Endothelial cell (in vitro differentiated cells): ENCODE measurements at regions not wholly inside any gene's neighbourhood (a gene's known extent, or its start where the extent isn't known, plus 50 kb on each side); places are given as distances from the start of the nearest gene placed in this dataset.

Source experiments
- DNase-seq: peaks from one replicate; pipeline ENCODE4 v3.0.0; 2021; ENCODE audit warnings: low spot score
- H3K27ac Mint-ChIP-seq: one replicate; pipeline ENCODE4 v1.8.0; 2021; ENCODE audit warnings: mixed read lengths, inconsistent platforms; ENCODE audit not compliant: unreplicated experiment
- H3K27me3 Mint-ChIP-seq: one replicate; pipeline ENCODE4 v1.8.0; 2021; ENCODE audit warnings: mild to moderate bottlenecking, moderate library complexity, mixed read lengths, inconsistent platforms; ENCODE audit not compliant: unreplicated experiment
- H3K36me3 Mint-ChIP-seq: one replicate; pipeline ENCODE4 v1.8.0; 2021; ENCODE audit warnings: mild to moderate bottlenecking, low read depth, mixed read lengths, inconsistent platforms; ENCODE audit not compliant: unreplicated experiment
- H3K4me1 Mint-ChIP-seq: one replicate; pipeline ENCODE4 v1.8.0; 2021; ENCODE audit warnings: mild to moderate bottlenecking, mixed read lengths, inconsistent platforms; ENCODE audit not compliant: unreplicated experiment
- H3K4me3 Mint-ChIP-seq: one replicate; pipeline ENCODE4 v1.8.0; 2021; ENCODE audit warnings: mild to moderate bottlenecking, mixed read lengths, inconsistent platforms; ENCODE audit not compliant: unreplicated experiment
- H3K9me3 Mint-ChIP-seq: one replicate; pipeline ENCODE4 v1.8.0; 2021; ENCODE audit warnings: mixed read lengths, inconsistent platforms; ENCODE audit not compliant: unreplicated experiment
- CTCF ChIP-seq: fragments of 200-600 bp; sonication (generic); IDR thresholded peaks from one replicate; pipeline ENCODE4 v1.5.0; 2021; ENCODE audit warnings: antibody characterized with exemption; ENCODE audit not compliant: unreplicated experiment

- DNase-seq: no peak
- Mint-ChIP-seq H3K4me1 (peaks cover 3% of the 10 kb centered on the region), H3K4me3 (no peak overlapping the region), H3K9me3 (no peaks in the 10 kb centered on the region), H3K27ac (no peak overlapping the region), H3K36me3 (peaks cover 4% of the 10 kb centered on the region), H3K27me3 (no peaks in the 10 kb centered on the region)
- no peak for TF ChIP-seq CTCF
Observed at GRCh38 chr7:116348346-116348745, 138.0 kb downstream of the TES start.

DNA sequence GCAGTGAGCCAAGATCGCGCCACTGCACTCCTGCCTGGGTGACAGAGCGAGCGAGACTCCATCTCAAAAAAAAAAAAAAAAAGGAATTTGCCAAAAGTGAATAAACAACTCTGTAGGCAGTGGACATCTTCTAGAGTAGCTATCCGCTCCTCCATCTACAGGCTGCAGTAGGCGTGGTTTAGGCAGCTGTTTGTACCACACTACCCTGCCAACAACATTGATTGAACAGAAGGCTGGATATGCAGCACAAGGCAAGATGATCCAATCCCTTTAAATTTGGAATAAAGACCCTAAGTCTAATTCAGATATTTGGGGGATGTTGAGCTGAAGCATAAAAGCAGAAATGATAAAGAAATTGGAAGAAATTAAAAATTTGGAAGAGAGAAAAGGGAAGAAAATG lies 141.6 kb downstream of the TES start:
- Mint-ChIP-seq H3K4me1 (peaks cover 35% of the 10 kb centered on the region), H3K4me3 (no peak overlapping the region), H3K36me3 (peaks cover 4% of the 10 kb centered on the region), H3K27ac (no peak overlapping the region), H3K27me3 (peaks cover 2% of the 10 kb centered on the region), H3K9me3 (no peaks in the 10 kb centered on the region)
- no peak for TF ChIP-seq CTCF
- DNase-seq: no peak

DNA sequence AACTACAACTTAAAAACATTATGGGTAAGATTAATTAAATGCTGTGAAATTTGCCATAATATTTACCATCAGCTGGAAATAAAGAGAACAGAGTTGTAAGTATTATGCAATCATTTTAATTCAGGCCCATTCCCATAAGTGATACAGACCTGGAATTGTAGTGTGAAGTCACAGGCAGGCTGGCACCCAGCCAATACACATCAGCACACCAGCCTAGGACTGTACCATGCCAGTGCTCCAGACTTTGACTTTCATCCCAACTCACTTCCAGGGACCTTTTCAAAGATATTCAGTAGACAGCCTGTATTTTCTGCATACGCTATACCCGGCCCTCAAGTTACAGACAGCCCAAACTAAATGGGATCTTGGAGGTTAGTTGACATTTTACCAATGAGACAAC lies 143.3 kb downstream of the TES start:
- peaks cover 2% of the 10 kb centered on the region for H3K27me3 Mint-ChIP-seq
- H3K4me1 Mint-ChIP-seq: peaks cover 43% of the 10 kb centered on the region
- no peaks in the 10 kb centered on the region for H3K9me3 Mint-ChIP-seq
- H3K36me3 Mint-ChIP-seq: peaks cover 4% of the 10 kb centered on the region
- no peak overlapping the region for H3K4me3 Mint-ChIP-seq
- peak overlapping the region; percentile 88 for H3K27ac Mint-ChIP-seq
- no peak for TF ChIP-seq CTCF
- no peak for DNase-seq

- Mint-ChIP-seq H3K4me3 (no peak overlapping the region), H3K4me1 (peaks cover 43% of the 10 kb centered on the region), H3K9me3 (no peaks in the 10 kb centered on the region), H3K36me3 (peaks cover under 1% of the 10 kb centered on the region), H3K27me3 (peaks cover 2% of the 10 kb centered on the region), H3K27ac (peak overlapping the region; percentile 88)
- DNase-seq: no peak
- no peak for TF ChIP-seq CTCF
Observed at GRCh38 chr7:116354171-116354545, 143.8 kb downstream of the TES start.

GRCh38 chr7:116354546-116355423 lies 144.4 kb downstream of the TES start:
- no peak for TF ChIP-seq CTCF
- peak overlapping the region; percentile 6 for H3K4me3 Mint-ChIP-seq

More at GRCh38 chr7:116354546-116355423, 144.4 kb downstream of the TES start:
- DNase-seq: peak; percentile 17
- peaks cover 43% of the 10 kb centered on the region for H3K4me1 Mint-ChIP-seq
- no peaks in the 10 kb centered on the region for H3K36me3 Mint-ChIP-seq
- H3K27me3 Mint-ChIP-seq: peaks cover 2% of the 10 kb centered on the region
- H3K27ac Mint-ChIP-seq: peak overlapping the region; percentile 88
- H3K9me3 Mint-ChIP-seq: no peaks in the 10 kb centered on the region
